GM19467 (cell line): ENCODE measurements at regions not wholly inside any gene's neighbourhood (a gene's known extent, or its start where the extent isn't known, plus 50 kb on each side); places are given as distances from the start of the nearest gene placed in this dataset.
A peak's percentile ranks its signal among the peaks of the same experiment; 100 is the strongest.

ENCODE experiments used
- ATAC-seq: cut with Tn5 transposase; IDR thresholded peaks from one replicate; pipeline ENCODE4 v1.9.1; 2021; ENCODE audit warnings: mild to moderate bottlenecking, moderate library complexity; ENCODE audit not compliant: unreplicated experiment

DNA sequence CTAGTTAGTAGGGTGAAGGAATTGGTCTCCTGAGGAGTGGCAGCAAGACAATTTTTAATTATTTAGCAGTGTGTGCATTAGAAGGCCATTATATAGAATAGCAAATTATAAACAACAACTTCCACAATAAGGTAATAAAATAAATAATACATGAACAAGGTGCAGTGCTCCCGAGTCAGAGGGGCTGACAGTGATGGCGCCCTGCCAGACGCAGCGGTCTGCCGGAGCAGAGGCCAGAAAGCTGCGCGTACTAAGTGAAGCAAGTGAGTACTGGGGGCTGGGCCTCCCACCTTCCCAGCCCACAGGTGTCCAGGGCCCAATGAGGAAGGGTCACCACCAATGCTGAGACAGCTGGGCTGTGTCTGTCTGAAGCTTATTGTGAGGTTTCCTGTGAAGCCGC is 72.0 kb upstream of the VRK1 start:
- ATAC-seq: no peak

DNA sequence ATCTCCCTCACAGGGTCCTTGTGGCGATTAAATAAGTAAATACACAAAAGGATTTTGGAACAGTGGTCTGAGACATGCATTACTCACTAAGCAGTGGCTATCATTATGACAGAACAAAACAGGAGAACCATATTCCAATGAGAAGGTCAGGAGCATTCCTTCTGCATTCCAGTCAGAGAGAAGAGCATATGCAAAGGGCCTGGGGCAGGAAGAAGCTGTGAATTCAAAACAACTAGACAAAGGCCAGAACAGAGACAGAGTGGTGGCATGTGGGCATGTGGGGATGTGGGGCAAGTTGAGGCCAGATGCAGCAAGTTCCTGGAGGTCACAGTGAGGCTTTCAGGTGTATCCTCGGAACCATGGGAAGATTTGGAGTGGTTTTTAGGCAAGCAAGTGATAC is 70.1 kb upstream of the VRK1 start:
- ATAC-seq: no peak

DNA sequence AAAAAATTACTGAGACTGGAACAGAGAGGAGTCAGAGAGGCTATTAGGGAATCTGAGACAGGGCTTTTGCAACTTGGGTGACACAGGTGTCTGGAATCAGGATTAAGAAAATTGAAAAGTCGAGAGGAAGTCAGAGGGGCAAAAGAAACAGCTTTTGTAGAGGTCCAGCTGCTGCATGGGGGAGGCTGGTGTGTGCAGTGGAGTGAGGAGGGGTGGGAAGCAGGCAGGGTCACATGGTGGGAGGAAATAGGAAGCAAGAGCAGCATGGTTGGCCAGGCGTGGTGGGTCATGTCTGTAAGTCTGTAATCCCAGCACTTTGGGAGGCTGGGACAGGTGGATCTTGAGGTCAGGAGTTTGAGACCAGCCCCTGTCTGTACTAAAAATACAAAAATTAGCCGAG is 69.7 kb upstream of the VRK1 start:
- ATAC-seq: no peak

DNA sequence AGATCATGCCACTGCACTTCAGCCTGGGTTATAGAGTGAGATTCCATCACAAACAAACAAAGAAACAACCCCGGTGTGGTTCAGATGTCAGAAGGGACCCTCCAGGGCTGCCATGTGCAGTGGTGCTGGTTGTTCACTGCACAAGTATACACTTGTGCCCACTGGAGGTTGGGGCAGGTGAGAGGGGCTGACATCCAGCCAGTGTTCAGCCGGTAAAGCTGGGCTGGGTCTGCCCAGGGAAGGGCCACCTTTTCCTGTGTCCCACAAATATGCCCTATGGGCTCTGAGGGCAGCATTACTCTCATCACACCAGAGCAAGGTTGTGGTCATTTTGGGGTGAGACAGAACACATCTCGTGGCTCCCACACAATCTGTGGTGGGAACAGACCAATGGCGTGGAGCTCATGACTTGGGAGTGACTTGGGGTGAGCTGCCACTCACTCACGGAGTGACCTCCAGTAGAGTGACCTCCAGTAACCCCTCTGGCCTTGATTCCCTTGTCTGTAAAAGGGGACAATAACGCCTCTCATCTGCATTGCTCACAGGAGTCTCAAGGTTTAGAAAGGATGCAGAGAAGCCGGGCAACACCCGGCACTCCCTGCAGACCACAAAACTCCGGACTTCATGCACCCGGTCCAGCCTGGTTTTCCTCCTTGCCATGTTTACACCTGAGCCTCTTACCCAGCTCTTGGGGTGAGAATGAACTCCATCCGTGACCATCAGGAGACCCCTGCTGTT is 69.0 kb upstream of the VRK1 start:
- no peak for ATAC-seq

DNA sequence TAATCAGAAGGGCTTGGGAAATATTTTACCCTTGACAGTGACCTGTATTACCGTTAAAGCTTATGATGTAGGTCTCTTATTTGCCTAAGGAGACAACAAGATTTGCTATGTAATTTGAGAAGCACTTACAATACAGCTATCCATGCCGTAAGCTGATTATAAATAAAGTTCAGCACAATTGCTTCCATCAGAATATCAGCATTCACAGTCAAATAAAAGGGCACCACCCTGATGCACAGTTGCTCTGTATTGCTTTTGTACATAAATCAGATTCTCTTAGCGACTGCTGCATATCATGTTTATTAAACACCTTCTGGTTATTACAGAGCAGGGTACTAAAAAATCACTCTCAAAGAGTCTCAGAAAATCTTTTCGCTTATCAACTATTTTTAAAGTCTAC is 67.3 kb upstream of the VRK1 start:
- no peak for ATAC-seq

DNA sequence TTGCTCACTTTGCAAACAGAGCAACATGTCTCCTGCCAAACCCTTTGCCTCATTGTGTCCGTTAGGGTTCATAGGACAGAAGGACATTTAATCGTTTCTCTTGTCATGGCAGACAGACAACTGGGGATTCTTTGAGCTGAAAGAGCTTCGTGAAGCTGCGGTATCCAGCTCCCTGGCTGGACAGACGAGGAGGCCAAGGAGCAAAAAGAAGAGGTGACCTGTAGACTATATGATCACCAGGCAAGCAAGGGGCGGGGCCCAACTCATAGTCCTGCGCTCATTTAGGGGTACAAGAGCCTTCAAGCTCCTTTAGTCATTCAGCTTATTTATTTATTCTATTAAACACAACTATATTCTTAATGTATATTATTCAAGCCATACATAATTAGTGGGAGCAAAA is 66.8 kb upstream of the VRK1 start:
- ATAC-seq: no peak

DNA sequence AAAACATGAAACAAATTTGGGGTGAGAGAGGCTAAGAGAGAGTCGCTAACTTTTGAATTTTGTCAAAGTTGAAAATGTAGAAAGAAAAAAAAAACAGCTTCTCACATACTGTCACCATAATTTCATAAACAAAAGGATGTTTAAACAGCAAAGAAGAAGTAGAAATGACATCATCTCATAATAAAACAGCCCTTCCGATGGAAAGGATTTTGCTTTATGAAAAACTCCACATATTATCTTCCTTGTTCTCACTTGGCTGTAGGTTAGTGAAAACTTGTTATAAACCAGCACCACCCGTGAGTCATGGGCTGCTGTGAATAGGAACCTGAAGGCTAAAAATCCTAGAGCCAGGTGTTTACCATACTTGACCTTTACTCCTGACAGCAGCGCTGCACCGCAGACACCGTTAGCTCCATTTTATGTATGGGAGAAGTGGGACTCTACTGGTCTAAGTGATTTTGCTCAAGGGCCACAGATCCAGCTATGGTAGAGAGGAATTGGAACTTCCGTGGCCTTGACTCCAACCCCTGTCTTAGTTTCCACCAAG is 63.0 kb upstream of the VRK1 start:
- ATAC-seq: no peak

DNA sequence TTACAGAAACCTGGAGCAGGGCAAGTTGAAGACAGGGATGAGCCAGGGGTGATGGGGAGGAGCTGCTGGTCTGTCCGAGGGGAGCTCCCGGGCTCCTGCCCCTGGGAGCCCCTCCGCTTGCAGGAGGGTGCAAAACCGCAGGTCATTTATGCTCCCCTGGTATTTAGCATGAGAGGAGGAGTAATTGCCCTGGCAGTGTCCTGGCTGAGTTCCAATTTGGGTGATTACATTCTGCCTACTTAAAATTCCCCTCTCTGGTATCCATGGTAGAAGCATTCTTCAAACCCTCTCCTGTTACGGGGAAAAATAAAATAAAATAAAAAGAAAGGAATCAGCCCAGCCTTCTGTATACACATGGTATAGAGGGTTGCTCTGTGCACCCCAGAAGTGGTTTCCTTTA is 61.7 kb upstream of the VRK1 start:
- ATAC-seq: no peak

DNA sequence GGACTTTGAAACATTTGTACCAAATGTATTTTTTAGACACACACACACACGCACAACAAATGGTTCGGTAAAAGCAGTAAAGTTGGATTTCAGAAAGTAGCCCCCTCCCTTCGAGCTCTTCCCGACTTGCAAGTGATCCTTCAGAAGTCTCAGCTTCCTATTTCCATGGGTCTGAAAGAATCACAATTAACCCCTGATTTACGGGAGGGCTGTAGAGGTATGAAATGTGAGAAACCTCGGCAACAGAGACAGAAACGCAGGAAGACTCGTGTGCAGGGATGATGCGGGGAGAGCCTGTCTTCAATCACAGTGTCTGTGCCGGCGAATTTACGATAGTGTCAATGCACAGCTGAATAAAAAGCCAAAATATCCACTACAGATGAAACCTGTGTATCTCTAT is 60.7 kb upstream of the VRK1 start:
- ATAC-seq: no peak

DNA sequence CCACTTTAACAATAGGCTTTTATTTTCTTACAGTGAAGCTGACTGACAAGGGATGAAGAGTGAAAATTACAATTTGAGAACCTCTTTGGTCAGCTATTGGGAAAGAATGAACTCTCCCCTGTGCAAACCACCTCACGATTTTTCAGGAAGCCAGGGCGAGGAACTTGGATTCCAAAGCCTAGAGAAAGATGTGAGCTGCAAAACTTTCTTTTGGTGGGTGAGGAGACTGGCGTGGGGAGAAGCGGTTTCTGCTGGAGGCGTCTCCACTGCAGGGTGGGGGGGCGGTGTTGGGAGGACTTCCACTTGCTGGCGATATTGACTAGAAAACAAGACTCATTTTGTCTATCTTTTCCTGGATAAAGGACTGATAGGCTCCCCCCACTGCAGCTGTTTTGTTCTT is 59.3 kb upstream of the VRK1 start:
- no peak for ATAC-seq

DNA sequence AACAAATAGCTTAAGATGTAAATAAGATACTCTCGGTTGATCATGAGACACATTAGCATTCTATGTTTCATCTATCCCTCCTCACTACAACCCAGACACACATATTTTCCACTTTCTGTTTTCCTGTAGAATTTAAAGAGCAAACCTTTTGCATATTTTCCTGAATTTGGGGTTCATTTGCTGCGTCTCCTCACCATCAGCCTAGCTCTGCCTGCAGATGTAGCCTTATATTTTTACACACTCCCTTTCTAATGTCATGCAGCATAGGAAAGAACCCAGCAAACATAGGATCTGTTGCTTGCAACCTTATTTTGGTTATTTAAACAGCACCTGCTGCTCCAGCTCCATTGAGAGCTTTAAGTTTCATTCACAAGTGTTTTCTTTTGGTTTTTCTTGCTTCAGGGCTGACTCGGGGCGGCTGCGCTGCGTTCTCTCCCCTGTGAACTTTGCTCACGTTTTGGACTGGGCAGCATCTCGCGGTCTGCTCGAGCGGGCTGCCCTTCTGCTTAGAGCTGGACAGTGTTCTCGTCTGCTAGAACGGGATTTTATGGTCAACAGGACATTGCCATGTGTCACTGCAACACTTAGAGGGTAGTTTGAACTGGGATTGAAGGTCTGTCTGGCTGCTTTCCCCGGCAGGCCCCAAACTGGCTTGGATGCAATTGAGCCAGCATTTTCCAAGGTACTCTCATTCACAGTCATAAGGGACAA is 57.8 kb upstream of the VRK1 start:
- no peak for ATAC-seq

DNA sequence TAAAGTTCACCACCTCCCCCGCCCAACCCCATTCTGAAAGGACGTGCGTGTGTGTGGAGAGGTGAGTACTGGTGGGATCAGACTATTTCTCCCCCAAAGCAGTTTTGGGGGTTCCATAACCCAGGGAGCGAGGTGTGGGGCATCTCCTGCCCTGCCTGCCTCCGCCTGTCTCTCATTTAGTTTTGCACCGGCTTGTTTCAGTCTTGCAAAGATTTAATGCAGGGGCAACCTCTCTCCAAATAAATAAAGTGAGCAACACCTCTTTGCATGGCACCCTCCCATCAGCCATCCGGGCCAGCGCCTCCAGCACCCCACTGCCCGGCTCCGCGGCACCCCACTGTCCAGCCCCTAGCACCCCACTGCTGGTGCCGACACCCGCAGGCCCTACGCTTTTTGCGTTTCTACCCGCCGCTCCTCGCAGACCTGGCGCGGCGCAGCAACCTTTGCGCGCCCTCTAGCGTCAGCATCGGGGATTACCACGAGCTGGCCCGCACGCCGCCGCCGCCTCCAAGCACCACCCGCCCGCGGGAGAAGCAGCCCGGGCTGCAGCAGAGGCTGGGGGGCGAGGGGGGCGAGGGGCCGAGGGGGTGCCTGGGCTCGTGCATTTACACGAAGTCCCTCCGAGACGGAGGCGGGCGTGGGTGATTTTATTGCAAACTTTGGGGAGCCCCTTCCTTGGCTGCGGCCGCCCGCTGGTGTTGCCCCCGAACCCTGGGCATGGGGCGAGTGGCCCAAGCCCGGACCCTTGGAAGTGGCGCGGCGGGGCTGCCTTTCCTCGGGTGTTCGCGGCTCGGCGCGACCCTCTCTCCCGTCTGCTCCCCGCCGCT is 55.8 kb upstream of the VRK1 start:
- ATAC-seq: peak; percentile 76

DNA sequence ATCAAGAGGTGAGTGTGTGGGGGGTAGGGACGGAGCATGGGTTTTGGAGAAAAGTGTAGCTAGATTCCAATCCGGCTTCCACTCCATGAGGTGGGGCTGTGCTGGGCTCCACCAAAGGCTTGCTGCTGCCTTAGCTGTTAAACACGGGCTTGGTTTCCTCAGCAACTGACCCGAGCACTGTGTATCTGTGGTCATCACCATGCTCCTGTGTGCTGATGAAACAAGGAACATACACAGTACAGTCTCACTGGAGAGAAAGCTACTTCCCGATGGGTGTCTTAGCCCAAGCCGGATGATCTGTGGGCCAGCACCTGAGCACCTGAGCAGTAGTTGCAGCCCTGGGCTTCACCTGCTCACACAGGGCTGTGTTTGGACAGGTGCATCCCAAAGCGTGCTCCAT is 52.9 kb upstream of the VRK1 start:
- no peak for ATAC-seq

DNA sequence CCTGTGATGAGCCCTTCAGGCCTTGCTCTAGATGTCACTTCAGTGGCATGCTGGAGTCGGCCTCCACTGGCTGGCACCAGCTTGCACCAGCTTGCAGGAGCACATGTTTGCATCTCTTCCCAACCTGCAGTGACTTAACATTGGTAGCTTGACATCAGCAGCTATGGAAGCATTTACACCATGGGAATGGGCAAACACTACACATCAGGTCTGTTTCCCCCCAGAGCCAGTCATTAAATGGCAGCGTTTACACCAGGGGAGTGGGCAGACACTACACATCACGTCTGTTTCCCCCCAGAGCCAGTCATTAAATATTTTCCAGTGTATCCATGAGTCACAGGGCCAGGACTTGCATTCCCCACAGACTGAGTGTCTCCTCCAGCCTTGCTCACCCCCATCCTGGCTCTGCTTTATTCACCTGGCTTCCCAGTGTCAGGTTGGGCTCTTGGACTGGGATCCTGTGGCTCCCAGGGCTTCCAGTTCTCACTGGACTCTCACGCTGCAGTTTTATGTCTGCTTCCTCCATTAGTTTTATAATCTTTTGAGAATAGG is 51.6 kb upstream of the VRK1 start:
- no peak for ATAC-seq

DNA sequence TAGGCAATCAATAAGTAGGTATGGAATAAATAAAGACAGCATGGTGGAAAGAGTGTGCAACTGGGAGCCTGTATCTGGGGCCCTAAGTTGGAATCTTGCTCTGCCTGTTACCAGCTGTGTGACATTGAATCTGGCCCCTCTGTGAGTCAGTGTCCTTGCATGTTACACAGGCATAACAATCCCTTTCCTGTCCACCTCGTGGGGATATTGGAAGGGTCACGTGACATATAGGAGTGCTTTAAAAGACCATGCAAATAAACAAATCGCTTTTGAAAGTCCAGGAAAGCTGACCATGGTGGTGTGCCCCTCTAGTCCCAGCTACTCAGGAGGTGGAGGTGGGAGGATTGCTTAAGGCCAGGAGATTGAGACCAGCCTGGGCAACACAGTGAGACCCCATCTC is 51.1 kb upstream of the VRK1 start:
- ATAC-seq: no peak

DNA sequence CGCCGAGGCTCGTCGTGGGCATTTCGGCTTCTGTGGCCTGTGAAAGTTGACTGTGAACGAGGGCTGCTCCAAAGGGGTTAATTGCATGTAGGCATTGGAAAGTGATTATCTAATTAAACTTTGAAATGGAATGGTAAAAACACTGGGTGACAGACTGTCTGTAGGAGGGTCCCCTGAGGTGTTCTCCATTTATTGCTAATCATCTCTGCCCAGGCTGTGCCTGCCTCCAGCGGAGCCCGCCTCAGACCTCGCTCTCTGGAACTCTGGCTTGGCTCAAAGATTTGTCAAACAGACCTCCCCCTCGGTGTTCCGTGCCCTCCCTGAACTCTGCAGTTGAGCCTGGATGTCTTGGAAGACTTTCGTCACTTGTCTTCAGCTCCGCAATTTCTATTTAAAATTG is 50.2 kb upstream of the VRK1 start:
- ATAC-seq: no peak
